Central memory CD4-positive, alpha-beta T cell (primary cell): ENCODE measurements at regions not wholly inside any gene's neighbourhood (a gene's known extent, or its start where the extent isn't known, plus 50 kb on each side); places are given as distances from the start of the nearest gene placed in this dataset.

Experiments
- DNase-seq: peaks from one replicate; pipeline ENCODE4 v3.0.0; 2022

GRCh38 chr5:114296191-114296590, 65.7 kb upstream of the KCNN2 start:
- no peak for DNase-seq

DNA sequence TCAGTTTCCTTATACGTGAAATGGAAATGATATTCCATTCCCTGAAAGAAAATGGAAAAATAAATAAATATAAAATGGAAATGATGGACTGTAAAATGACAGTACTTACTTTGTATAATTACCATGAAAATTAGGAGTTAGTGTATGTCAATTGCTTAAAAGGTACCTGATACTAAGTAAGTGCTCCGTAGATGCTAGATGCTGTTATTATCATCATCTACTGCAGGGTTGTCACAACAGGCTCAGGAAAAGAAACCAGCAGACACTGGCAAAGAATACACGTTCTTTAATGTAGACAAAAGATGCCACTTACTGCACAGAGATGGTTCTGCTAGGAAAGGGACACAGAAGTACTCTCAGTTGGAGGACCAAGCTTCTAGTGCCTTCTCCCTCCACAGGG, 64.0 kb upstream of the KCNN2 start:
- no peak for DNase-seq

- DNase-seq: no peak
Observed at GRCh38 chr5:114305402-114306207, 56.3 kb upstream of the KCNN2 start.

- DNase-seq: no peak
Observed at GRCh38 chr5:114308017-114308416, 53.9 kb upstream of the KCNN2 start.

- no peak for DNase-seq
Observed at GRCh38 chr5:114308508-114308907, 53.4 kb upstream of the KCNN2 start.

GRCh38 chr5:114310666-114311065, 51.2 kb upstream of the KCNN2 start:
- DNase-seq: no peak

GRCh38 chr5:114311281-114311680, 50.6 kb upstream of the KCNN2 start:
- DNase-seq: no peak

- no peak for DNase-seq
Observed at GRCh38 chr5:114311968-114312367, 49.9 kb upstream of the KCNN2 start.
